SK-N-SH treated with all-trans-retinoic acid at 6 μM for 48 hours (cell line): ENCODE measurements at regions not wholly inside any gene's neighbourhood (a gene's known extent, or its start where the extent isn't known, plus 50 kb on each side); places are given as distances from the start of the nearest gene placed in this dataset.

ENCODE experiments used
- ATAC-seq: fragments of 200-7000 bp; cut with Tn5 transposase; 3 replicates; pipeline ENCODE4 v1.9.1; 2020; ENCODE audit warnings: mild to moderate bottlenecking, moderate library complexity
- ARNTL ChIP-seq: fragments of 450-650 bp; formaldehyde crosslinking; IDR thresholded peaks from 2 replicates; pipeline ENCODE4 v1.5.0; 2020; ENCODE audit warnings: low read depth, mild to moderate bottlenecking, moderate library complexity, borderline replicate concordance
- BACH2 ChIP-seq: fragments of 250-450 bp; sonication (Bioruptor Pico); IDR thresholded peaks from 2 replicates; pipeline ENCODE4 v1.9.0; 2021; ENCODE audit warnings: mild to moderate bottlenecking, borderline replicate concordance
- CREB5 ChIP-seq: fragments of 250-450 bp; sonication (Bioruptor Pico); IDR thresholded peaks from 2 replicates; pipeline ENCODE4 v1.5.1; 2020; ENCODE audit warnings: low read depth, mild to moderate bottlenecking, moderate library complexity
- CSDC2 ChIP-seq: fragments of 250-450 bp; sonication (Bioruptor Pico); IDR thresholded peaks from 2 replicates; pipeline ENCODE4 v1.5.0; 2020; ENCODE audit warnings: mild to moderate bottlenecking, moderate library complexity
- CSRNP3 ChIP-seq: fragments of 250-450 bp; sonication (Bioruptor Pico); IDR thresholded peaks from 2 replicates; pipeline ENCODE4 v1.5.1; 2021; ENCODE audit warnings: mild to moderate bottlenecking, moderate library complexity
- ISL1 ChIP-seq: fragments of 250-450 bp; sonication (Bioruptor Pico); IDR thresholded peaks from 2 replicates; pipeline ENCODE4 v2.1.2; 2022; ENCODE audit warnings: mild to moderate bottlenecking, moderate library complexity
- OSR1 ChIP-seq: fragments of 250-450 bp; sonication (Bioruptor Pico); IDR thresholded peaks from 2 replicates; pipeline ENCODE4 v1.8.0; 2022; ENCODE audit warnings: moderate library complexity, mild to moderate bottlenecking, inconsistent platforms
- POU6F1 ChIP-seq: fragments of 250-450 bp; sonication (Bioruptor Pico); IDR thresholded peaks from 2 replicates; pipeline ENCODE4 v1.8.0; 2021; ENCODE audit warnings: low read depth, mild to moderate bottlenecking, moderate library complexity, borderline replicate concordance
- RARB ChIP-seq: fragments of 250-450 bp; sonication (Bioruptor Pico); IDR thresholded peaks from 2 replicates; pipeline ENCODE4 v1.8.0; 2021; ENCODE audit warnings: mild to moderate bottlenecking, moderate library complexity
- SNAI2 ChIP-seq: fragments of 250-450 bp; sonication (Bioruptor Pico); IDR thresholded peaks from 2 replicates; pipeline ENCODE4 v1.5.0; 2020; ENCODE audit warnings: mild to moderate bottlenecking, moderate library complexity
- ZC3H10 ChIP-seq: fragments of 250-450 bp; sonication (Bioruptor Pico); IDR thresholded peaks from 2 replicates; pipeline ENCODE4 v1.5.1; 2021; ENCODE audit warnings: mild to moderate bottlenecking, moderate library complexity
- ZFP3 ChIP-seq: fragments of 250-450 bp; sonication (Bioruptor Pico); IDR thresholded peaks from 2 replicates; pipeline ENCODE4 v1.5.0; 2020; ENCODE audit warnings: mild to moderate bottlenecking, moderate library complexity
- ZNF8 ChIP-seq: fragments of 450-650 bp; formaldehyde crosslinking; IDR thresholded peaks from 2 replicates; pipeline ENCODE4 v1.5.0; 2020; ENCODE audit warnings: mild to moderate bottlenecking, moderate library complexity

DNA sequence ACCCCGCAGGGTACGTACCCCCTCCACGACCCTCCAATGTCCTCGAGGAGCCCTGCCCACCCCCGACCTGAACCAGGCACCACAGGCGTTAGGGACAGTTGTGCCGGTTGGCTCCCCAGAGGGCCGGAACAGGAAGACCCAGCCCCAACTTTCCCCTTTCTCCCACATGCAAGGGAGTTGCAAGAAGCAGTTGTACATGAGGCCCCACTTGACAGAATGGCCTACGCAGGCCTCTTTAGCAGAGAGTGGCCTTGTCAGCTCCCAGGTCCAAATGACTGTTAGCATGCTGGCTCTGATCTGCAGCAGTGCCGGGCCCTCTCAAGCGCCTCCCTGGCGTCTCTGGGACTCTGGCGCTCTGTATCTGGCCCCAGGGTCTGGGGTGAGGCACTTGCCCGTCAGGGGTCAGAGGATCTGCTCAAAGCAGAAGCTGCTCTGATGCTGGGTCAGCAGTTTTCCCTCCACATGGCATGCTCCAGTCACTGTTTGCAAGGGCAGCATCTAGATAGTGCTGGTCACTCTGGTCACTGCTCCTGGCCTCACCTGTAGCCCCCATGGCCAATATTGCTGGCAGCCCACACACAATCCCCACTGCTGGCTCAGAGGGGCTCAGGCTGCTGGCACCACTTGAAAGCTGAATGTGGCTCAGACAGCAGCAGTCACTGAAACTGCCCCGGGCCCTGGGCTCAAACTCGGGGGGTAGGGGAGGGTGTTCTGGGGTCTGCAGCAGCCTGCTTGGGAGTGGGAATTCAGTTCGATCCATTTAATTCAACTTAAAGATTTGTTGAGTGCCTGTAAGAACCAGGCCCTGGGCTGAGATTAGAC is 254.5 kb downstream of the FAM43A start:
- no peak for TF ChIP-seq OSR1 (CRISPR knock-in tag)
- no peak for TF ChIP-seq BACH2 (CRISPR knock-in tag)
- TF ChIP-seq CREB5 (CRISPR knock-in tag): no peak
- TF ChIP-seq ISL1 (CRISPR knock-in tag): no peak
- no peak for ATAC-seq

GRCh38 chr3:194941360-194941955 is 255.8 kb downstream of the FAM43A start:
- ATAC-seq: no peak
- no peak for TF ChIP-seq SNAI2 (CRISPR knock-in tag)

GRCh38 chr3:194941956-194942511 is 256.4 kb downstream of the FAM43A start:
- no peak for TF ChIP-seq CREB5 (CRISPR knock-in tag)
- TF ChIP-seq SNAI2 (CRISPR knock-in tag): no peak
- TF ChIP-seq CSDC2: no peak
- no peak for TF ChIP-seq ZFP3 (CRISPR knock-in tag)
- TF ChIP-seq ARNTL (CRISPR knock-in tag): no peak
- no peak for TF ChIP-seq ZNF8
- no peak for ATAC-seq

GRCh38 chr3:194944526-194944925 is 258.8 kb downstream of the FAM43A start:
- ATAC-seq: no peak

More at GRCh38 chr3:194944526-194944925, 258.8 kb downstream of the FAM43A start:
- TF ChIP-seq POU6F1 (no peak), CSRNP3 (CRISPR knock-in tag) (no peak), ARNTL (CRISPR knock-in tag) (no peak), BACH2 (CRISPR knock-in tag) (no peak), CREB5 (CRISPR knock-in tag) (no peak), OSR1 (CRISPR knock-in tag) (no peak), SNAI2 (CRISPR knock-in tag) (no peak), ZFP3 (CRISPR knock-in tag) (no peak), RARB (CRISPR knock-in tag) (no peak), ZC3H10 (CRISPR knock-in tag) (no peak), CSDC2 (no peak)
